Lung (tissue), 11 donors: ENCODE measurements at regions not wholly inside any gene's neighbourhood (a gene's known extent, or its start where the extent isn't known, plus 50 kb on each side); places are given as distances from the start of the nearest gene placed in this dataset.

Experiments used
- ATAC-seq: fragments of 200-7000 bp; cut with Tn5 transposase; one replicate; pipeline ENCODE4 v1.9.1; 2020; ENCODE audit warnings: moderate number of reproducible peaks; ENCODE audit not compliant: insufficient read depth, low FRiP score
- DNase-seq, 3 donors: peaks; one replicate each; pipeline ENCODE4 v3.0.0-alpha.2; 2013 to 2017
- H3K27ac ChIP-seq, 2 donors: one replicate each; pipeline ENCODE4 v1.5.1; 2013; ENCODE audit warnings: mild to moderate bottlenecking in 2 of 2, moderate library complexity in 2 of 2, control low read depth in 1 of 2, inconsistent platforms in 1 of 2, low read depth in 1 of 2, low read length in 1 of 2
- H3K27me3 ChIP-seq, 3 donors: one replicate each; pipeline ENCODE4 v1.5.1; 2013; ENCODE audit warnings: low read length in 2 of 3; ENCODE audit not compliant: control insufficient read depth in 3 of 3, insufficient read depth in 3 of 3
- H3K36me3 ChIP-seq, 4 donors: one replicate each; pipeline ENCODE4 v1.5.1; 2013; ENCODE audit warnings: low read length in 4 of 4, mild to moderate bottlenecking in 1 of 4, moderate library complexity in 1 of 4; ENCODE audit not compliant: control insufficient read depth in 4 of 4, insufficient read depth in 4 of 4
- H3K4me1 ChIP-seq, 5 donors: one replicate each; pipeline ENCODE4 v1.5.1; 2013; ENCODE audit warnings: low read length in 5 of 5, mild to moderate bottlenecking in 2 of 5, moderate library complexity in 1 of 5; ENCODE audit not compliant: control insufficient read depth in 5 of 5, insufficient read depth in 5 of 5
- H3K4me3 ChIP-seq: one replicate; pipeline ENCODE4 v1.5.1; 2013; ENCODE audit warnings: mild to moderate bottlenecking, control low read depth, moderate library complexity
- H3K9ac ChIP-seq, 2 donors: one replicate each; pipeline ENCODE4 v1.5.1; 2013; ENCODE audit warnings: low read length in 2 of 2, control low read depth in 1 of 2; ENCODE audit not compliant: insufficient read depth in 1 of 2
- H3K9me3 ChIP-seq, 4 donors: one replicate each; pipeline ENCODE4 v1.5.1; 2013; ENCODE audit warnings: low read length in 3 of 4, mild to moderate bottlenecking in 1 of 4, moderate library complexity in 1 of 4; ENCODE audit not compliant: control insufficient read depth in 4 of 4, insufficient read depth in 3 of 4
- WGBS, 2 donors: extraction: QIAGEN DNeasy Blood & Tissue Kit; methylation state at CpG; one replicate each; pipeline ENCODE4 v1.1.7; 2013; 5-methylcytosine and 5-hydroxymethylcytosine counted together
- TF ChIP-seq, protein P1 (sequence below): IDR thresholded peaks from 2 replicates; pipeline ENCODE4 v1.5.1; 2012; ENCODE audit warnings: mild to moderate bottlenecking; ENCODE audit errors: control extremely low read depth, extremely low read depth
- donor health status: control.
- donor health status: control.
- donor health status: Bipolar disorder and iron deficiency.
- donor health status: healthy.
- donor health status: DM: yes; HTN: yes; CAD: no.

DNA sequence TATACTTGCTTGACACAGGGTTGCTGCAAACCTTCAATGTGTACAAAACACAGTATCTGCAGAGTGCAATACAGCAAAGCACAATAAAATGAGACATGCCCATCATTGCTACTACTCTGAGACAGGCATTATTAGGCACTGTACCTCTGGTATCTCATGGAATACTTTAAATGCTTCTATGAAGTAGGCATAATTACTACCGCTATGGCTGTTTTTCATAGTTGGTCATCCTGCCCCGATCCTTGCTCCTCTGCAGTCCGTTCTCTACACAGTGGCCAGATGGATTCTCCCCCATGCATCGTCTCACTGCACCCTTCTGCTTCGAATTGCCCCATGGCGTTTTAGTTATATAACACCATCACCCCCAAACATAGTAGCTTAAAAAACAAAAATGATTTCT, 83.0 kb upstream of the UBL3 start:
- H3K9me3 ChIP-seq, result no peaks in the 10 kb centered on the region
- H3K36me3 ChIP-seq, result no peaks in the 10 kb centered on the region
- no peak for DNase-seq
- H3K9ac ChIP-seq, result no peak overlapping the region
- 96 to 97% methylated on average over 6 of the region's 6 CpGs for WGBS, 2 donors
- H3K27me3 ChIP-seq, result no peaks in the 10 kb centered on the region
- TF ChIP-seq, protein P1, sequence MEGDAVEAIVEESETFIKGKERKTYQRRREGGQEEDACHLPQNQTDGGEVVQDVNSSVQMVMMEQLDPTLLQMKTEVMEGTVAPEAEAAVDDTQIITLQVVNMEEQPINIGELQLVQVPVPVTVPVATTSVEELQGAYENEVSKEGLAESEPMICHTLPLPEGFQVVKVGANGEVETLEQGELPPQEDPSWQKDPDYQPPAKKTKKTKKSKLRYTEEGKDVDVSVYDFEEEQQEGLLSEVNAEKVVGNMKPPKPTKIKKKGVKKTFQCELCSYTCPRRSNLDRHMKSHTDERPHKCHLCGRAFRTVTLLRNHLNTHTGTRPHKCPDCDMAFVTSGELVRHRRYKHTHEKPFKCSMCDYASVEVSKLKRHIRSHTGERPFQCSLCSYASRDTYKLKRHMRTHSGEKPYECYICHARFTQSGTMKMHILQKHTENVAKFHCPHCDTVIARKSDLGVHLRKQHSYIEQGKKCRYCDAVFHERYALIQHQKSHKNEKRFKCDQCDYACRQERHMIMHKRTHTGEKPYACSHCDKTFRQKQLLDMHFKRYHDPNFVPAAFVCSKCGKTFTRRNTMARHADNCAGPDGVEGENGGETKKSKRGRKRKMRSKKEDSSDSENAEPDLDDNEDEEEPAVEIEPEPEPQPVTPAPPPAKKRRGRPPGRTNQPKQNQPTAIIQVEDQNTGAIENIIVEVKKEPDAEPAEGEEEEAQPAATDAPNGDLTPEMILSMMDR, result no peak
- ATAC-seq, result no peak
- peaks cover 0 to 5% (median 0%) of the 10 kb centered on the region in 5 donors for H3K4me1 ChIP-seq
- H3K4me3 ChIP-seq, result no peak overlapping the region
- H3K27ac ChIP-seq, result no peak overlapping the region

DNA sequence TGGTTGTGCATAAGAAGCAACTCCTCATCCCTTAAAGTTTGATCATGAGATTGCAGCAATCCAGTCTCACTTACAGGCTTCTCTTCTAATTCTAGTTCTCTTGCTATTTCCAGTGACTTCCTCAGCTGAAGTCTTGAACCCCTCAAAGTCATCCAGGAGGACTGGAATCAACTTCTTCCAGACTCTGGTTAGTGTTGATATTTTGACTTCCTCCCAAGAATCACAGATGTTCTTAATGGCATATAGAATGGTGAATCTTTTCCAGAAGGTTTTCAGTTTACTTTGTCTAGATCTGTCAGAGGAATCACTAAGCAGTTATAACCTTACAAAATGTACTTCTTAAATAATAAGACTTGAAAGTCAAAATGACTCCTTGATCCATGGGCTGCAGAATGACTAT, 81.3 kb upstream of the UBL3 start:
- Histone ChIP-seq H3K4me1 (peaks cover 0 to 5% (median 0%) of the 10 kb centered on the region in 5 donors), H3K27me3 (no peaks in the 10 kb centered on the region), H3K4me3 (no peak overlapping the region), H3K36me3 (no peaks in the 10 kb centered on the region), H3K9ac (no peak overlapping the region), H3K9me3 (no peaks in the 10 kb centered on the region), H3K27ac (no peak overlapping the region)
- TF ChIP-seq, protein P1, result no peak
- no peak for DNase-seq
- no peak for ATAC-seq

DNA sequence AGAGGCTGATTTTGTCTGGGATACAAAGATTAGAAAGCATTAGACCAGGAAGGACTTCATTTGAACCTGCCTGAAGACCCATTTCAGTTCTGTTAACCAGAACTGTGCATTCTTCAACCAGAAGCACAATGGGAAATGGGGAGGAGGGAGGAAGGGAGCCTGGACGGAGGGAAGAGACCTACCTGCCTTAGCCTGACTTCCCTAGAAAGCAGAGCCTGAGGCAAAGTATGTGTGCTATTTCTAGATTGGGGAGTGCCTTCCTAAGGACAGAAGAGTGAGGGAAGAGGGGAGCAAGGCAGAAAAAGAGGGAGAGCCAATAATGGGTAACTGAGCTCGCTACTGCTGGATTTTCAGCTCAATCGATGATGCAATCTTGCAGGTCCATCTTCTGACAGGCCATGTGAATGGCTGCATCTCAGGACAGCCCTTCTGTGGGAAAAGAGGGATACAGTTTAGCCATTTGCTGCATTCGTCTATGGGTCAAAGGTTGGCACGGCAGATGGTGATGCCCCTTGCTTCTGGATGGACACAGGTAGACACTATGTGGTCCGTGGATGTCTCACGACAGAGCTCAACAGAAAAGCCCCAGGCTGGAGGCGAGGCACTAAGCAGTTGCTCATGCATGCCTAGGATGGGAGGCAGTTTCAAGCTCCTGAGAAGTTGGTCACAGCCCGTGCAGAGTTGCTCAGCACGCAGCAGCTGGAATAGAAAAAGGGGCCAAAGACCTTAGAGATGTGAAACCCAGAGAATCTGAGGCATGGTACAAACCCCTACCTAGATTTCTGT, 78.8 kb upstream of the UBL3 start:
- DNase-seq (no peak), ATAC-seq (no peak)
- H3K36me3 ChIP-seq, result no peaks in the 10 kb centered on the region
- no peak overlapping the region for H3K4me3 ChIP-seq
- H3K4me1 ChIP-seq, result peaks cover 0 to 21% (median 15%) of the 10 kb centered on the region in 5 donors
- H3K27ac ChIP-seq, result no peak overlapping the region
- no peaks in the 10 kb centered on the region for H3K27me3 ChIP-seq
- no peak overlapping the region for H3K9ac ChIP-seq
- TF ChIP-seq, protein P1, result no peak
- H3K9me3 ChIP-seq, result no peaks in the 10 kb centered on the region
- 85 to 87% methylated on average over 10 of the region's 10 CpGs for WGBS, 2 donors

DNA sequence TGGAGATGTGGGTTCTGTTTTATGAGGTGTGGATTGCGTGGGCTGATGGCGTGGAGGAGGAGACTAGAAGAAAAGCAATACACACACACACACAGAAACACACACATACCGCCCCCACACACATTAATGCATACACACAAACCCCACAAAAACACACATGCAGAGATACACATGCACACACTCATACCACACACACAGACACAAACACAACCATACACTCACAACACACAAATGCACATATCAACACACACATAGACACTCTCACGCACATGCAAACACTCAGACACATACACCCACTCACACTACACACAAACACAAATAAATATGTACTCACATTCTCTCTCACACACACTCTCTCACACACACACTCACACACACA, 75.7 kb upstream of the UBL3 start:
- peaks cover 8 to 37% (median 18%) of the 10 kb centered on the region in 5 donors for H3K4me1 ChIP-seq
- TF ChIP-seq, protein P1, result no peak
- no peaks in the 10 kb centered on the region for H3K27me3 ChIP-seq
- 83 to 89% methylated on average over 4 of the region's 4 CpGs for WGBS, 2 donors
- peak overlapping the region in 1 of 2 donors; percentile 71 for H3K27ac ChIP-seq
- no peak for DNase-seq
- no peaks in the 10 kb centered on the region for H3K36me3 ChIP-seq
- no peak for ATAC-seq
- H3K9ac ChIP-seq, result peak overlapping the region in 1 of 2 donors; percentile 46
- no peaks in the 10 kb centered on the region for H3K9me3 ChIP-seq
- no peak overlapping the region for H3K4me3 ChIP-seq
